C4-2B (cell line): ENCODE measurements at regions not wholly inside any gene's neighbourhood (a gene's known extent, or its start where the extent isn't known, plus 50 kb on each side); places are given as distances from the start of the nearest gene placed in this dataset.
"Not testable (repeated sequence)": the region's sequence is repeated elsewhere in the genome, so short reads cannot be mapped to it uniquely, and the experiment has no call there.

Experiments used
- H3K27ac ChIP-seq: fragments of 450-650 bp; 2 replicates; pipeline ENCODE4 v1.5.1; 2017
- CTCF ChIP-seq: fragments of 450-650 bp; conservative IDR thresholded peaks from 2 replicates; pipeline ENCODE4 v1.5.1; 2017; ENCODE audit warnings: mild to moderate bottlenecking
- ZFX ChIP-seq: fragments of 450-650 bp; IDR thresholded peaks from 2 replicates; pipeline ENCODE4 v1.6.1; 2017

DNA sequence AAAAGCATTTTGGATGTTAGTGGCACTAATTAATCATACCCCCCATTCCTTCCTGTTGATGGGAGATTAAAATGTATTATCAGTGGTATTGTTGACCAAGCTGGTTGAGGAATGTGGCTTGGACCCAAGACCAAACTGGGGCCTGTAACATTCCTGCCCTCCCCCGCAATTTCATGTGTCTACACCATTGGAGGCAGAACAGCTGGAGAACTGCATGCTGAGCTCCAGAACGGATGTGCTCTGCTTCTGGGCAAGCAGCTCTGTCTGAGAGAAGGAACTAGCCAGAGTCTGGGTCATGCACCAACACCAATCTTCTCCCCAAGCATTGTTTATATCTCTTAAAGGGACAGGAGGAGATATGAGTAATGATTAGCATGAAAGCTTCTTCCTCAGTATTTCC is 185.5 kb downstream of the CEP135 start:
- TF ChIP-seq CTCF (no peak), ZFX (no peak)
- no peak overlapping the region for H3K27ac ChIP-seq

- TF ChIP-seq ZFX (no peak), CTCF (no peak)
These were observed 184.1 kb downstream of the CEP135 start for GRCh38 chr4:56132835-56133234.

DNA sequence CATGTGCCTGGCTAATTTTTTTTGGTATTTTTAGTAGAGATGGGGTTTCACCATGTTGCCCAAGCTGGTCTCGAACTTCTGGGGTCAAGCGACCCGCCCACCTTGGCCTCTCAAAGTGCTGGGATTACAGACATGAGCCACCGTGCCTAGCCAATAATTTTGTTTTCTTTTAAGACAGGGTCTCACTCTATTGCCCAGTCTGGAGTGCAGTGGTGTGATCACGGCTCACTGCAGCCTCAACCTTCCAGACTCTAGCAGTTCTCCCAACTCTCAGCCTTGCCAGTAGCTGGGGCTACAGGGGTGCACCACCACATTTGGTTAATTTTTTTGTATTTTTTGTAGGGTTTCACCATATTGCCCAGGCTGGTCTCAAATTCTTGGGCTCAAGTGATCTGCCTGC is 183.4 kb downstream of the CEP135 start:
- not testable (repeated sequence) for H3K27ac ChIP-seq

More at GRCh38 chr4:56132835-56133234, 184.1 kb downstream of the CEP135 start:
- H3K27ac ChIP-seq, result no peak overlapping the region

DNA sequence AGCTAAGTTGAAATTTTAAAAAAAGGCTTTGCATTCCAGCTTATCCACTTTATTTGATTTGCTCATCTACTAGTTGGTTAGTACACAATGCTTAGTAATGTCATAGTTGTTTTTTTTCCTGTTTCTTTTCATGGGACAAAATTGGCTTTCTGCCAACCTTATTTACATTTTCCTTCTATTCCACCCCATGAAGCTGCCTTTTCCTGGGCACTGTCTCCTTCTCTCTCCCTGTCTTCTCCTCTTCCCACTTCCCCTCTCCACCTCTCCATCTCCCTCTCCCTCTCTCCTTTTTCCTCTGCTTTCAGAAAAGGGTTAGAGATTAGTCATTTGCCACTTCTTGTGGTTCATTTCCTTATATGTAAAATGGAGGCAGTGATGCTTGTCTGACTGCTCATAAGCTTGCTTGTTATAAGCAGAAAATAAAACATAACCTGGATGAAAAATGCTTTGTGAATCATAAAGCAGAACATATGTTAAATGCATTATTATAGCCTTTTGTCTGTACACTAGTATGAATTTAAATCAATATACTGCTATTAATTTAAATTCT is 181.9 kb downstream of the CEP135 start:
- TF ChIP-seq ZFX (no peak), CTCF (no peak)
- H3K27ac ChIP-seq, result no peak overlapping the region

DNA sequence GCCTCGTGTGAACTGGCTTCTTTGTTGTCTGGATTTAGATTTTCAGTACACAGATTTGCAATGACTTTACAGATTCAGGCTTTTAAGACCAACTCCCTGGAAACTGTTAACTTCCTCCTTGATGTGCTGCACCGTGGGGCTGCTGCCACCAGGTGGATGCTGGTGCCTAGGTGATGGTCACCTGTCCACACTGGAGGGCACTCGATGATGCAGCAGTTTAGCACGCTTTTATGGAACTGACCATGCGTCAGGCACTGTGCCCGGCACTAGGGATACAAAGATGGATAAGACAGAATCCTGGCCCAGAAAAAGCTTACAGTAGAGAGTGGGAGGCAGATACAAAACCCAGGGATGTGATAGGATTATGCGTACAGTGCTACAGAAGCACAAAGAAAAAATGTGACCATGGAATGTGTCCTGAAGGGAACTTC is 180.7 kb downstream of the CEP135 start:
- H3K27ac ChIP-seq, result no peak overlapping the region
- TF ChIP-seq ZFX (no peak), CTCF (peak; percentile 75)

GRCh38 chr4:56128213-56128612 is 179.5 kb downstream of the CEP135 start:
- H3K27ac ChIP-seq, result no peak overlapping the region
- TF ChIP-seq ZFX (no peak), CTCF (no peak)

DNA sequence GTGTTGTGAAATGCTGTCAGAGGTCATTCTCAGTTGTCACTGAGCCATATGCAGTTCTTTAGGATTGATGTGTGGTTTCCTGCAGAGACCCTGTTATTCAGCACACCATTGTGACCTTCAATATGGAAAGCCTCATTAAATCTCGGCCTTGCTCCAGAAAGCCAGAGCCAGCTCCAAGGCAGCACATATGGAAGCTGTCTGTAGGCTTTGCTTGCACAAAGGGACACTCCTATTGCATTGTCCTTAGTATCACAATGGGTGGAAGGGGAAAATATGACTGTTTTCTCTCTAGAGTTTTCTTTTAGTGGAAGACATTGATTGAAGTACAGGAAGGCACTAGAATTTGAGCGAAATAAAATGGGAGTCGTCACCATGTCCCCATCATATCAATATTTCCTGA is 179.0 kb downstream of the CEP135 start:
- TF ChIP-seq ZFX, result no peak
- TF ChIP-seq CTCF, result no peak
- no peak overlapping the region for H3K27ac ChIP-seq

GRCh38 chr4:56123547-56123946 is 174.8 kb downstream of the CEP135 start:
- H3K27ac ChIP-seq, result no peak overlapping the region
- TF ChIP-seq ZFX, result no peak
- no peak for TF ChIP-seq CTCF
